Fibroblast of the aortic adventitia (primary cell): ENCODE measurements at regions not wholly inside any gene's neighbourhood (a gene's known extent, or its start where the extent isn't known, plus 50 kb on each side); places are given as distances from the start of the nearest gene placed in this dataset.

Experiments used
- DNase-seq: peaks from one replicate; pipeline ENCODE4 v3.0.0-alpha.2; 2010; ENCODE audit warnings: low read depth
- H3K4me3 ChIP-seq: 2 replicates; pipeline ENCODE4 v1.5.1; 2011; ENCODE audit warnings: low read depth, mild to moderate bottlenecking, control low read depth, low read length, moderate library complexity
- CTCF ChIP-seq: IDR thresholded peaks from 2 replicates; pipeline ENCODE4 v1.5.1; 2011; ENCODE audit warnings: mild to moderate bottlenecking, low read length, control low read depth, inconsistent platforms; ENCODE audit not compliant: insufficient read depth

GRCh38 chr7:42761486-42761885, 150.4 kb downstream of the C7orf25 start:
- no peak for TF ChIP-seq CTCF
- DNase-seq: no peak
- no peak overlapping the region for H3K4me3 ChIP-seq

GRCh38 chr7:42758124-42758523, 153.7 kb downstream of the C7orf25 start:
- no peak for DNase-seq
- no peak overlapping the region for H3K4me3 ChIP-seq
- TF ChIP-seq CTCF: no peak

- TF ChIP-seq CTCF: no peak
- no peak overlapping the region for H3K4me3 ChIP-seq
- no peak for DNase-seq
These were observed 155.0 kb downstream of the C7orf25 start for GRCh38 chr7:42756841-42757240.

- no peak for TF ChIP-seq CTCF
- DNase-seq: no peak
- H3K4me3 ChIP-seq: no peak overlapping the region
These were observed 158.0 kb downstream of the C7orf25 start for GRCh38 chr7:42753811-42754363.

GRCh38 chr7:42753367-42753766, 158.5 kb downstream of the C7orf25 start:
- no peak for TF ChIP-seq CTCF
- H3K4me3 ChIP-seq: no peak overlapping the region
- no peak for DNase-seq

- DNase-seq: no peak
- no peak for TF ChIP-seq CTCF
- H3K4me3 ChIP-seq: no peak overlapping the region
These were observed 161.7 kb downstream of the C7orf25 start for GRCh38 chr7:42750172-42750571.

- no peak for DNase-seq
- TF ChIP-seq CTCF: no peak
- no peak overlapping the region for H3K4me3 ChIP-seq
These were observed 164.8 kb downstream of the C7orf25 start for GRCh38 chr7:42747044-42747443.
